GM10847 (cell line): ENCODE measurements at regions not wholly inside any gene's neighbourhood (a gene's known extent, or its start where the extent isn't known, plus 50 kb on each side); places are given as distances from the start of the nearest gene placed in this dataset.

Experiments
- POLR2A ChIP-seq: IDR thresholded peaks from 2 replicates; pipeline ENCODE4 v1.6.1; 2011; ENCODE audit not compliant: insufficient read length; ENCODE audit errors: extremely low read depth

- no peak for TF ChIP-seq POLR2A
These were observed 77.8 kb upstream of the HES1 start for GRCh38 chr3:194058189-194058571.

- TF ChIP-seq POLR2A = no peak
These were observed 77.2 kb upstream of the HES1 start for GRCh38 chr3:194058753-194059152.

DNA sequence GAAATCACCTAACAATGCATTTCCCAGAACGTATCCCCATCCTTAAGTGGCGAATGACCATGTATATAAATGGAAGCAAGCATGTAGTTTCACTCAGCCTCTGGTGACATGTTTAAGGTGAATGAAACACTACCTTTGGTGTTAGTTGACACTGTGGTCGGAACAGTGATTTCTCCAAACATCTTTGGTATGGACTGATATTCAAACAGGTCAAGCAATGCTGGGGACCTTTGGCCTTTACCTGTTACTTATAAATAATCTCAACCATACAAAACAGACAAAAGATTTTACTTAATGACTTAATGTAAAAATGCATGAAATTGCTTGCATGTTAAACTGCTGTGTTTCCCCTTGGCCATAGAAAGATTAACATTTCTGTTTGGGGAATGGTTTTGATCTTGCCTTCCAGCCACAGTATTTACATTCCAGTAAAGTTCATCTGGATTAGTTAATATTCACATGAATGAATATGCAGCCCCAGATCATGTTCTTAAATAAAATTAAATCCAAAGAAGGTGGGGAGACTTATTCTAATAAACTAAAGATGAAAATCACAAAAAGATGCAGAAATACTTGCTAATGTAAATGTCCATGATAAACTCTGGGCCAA, 74.4 kb upstream of the HES1 start:
- no peak for TF ChIP-seq POLR2A

GRCh38 chr3:194062830-194063229, 73.1 kb upstream of the HES1 start:
- no peak for TF ChIP-seq POLR2A

DNA sequence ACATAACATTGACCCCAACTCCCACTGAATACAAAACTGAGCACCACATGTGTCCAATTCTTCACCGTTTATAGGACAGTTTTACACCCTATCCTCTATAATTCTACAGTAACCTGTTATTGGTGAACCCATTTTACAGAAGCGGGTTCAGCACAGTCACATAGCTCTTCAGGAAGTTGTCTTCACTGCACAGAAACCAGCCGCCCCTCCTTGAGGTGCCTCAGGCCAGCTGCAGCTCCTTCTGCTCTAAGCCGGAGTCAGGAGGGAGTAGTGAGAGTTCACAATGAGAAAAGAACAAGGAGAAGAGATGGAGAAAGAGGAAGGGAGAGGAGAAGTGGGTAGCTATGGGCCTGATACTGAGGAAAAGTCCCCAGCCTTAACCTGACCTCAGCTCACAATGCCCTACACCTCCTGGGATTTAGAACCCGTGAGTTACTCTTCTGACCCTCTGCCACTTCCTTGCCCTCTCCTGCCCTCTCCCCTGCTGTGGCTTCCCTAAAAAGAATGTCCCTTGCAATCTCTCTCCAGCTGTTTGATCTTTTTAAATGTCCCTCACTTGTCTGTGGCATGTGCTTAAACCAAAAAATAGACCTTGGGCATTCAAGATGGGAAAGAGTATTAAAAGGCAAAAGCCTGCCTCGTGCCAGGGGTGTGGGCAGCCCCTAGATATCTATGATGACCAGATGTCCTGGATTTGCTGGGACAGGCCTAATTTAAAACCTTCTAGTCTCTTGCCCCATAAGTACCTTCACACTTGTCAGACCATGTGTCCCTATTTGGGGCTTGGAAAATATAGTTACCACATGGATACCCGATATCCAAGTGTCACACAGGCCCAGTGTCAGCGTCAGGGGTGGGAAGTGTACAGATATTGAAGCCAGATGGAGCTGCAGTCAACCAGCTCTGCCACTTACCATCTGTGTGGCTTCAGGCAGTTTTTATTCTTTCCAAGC, 71.3 kb upstream of the HES1 start:
- no peak for TF ChIP-seq POLR2A

GRCh38 chr3:194067949-194068362, 68.0 kb upstream of the HES1 start:
- TF ChIP-seq POLR2A = no peak

DNA sequence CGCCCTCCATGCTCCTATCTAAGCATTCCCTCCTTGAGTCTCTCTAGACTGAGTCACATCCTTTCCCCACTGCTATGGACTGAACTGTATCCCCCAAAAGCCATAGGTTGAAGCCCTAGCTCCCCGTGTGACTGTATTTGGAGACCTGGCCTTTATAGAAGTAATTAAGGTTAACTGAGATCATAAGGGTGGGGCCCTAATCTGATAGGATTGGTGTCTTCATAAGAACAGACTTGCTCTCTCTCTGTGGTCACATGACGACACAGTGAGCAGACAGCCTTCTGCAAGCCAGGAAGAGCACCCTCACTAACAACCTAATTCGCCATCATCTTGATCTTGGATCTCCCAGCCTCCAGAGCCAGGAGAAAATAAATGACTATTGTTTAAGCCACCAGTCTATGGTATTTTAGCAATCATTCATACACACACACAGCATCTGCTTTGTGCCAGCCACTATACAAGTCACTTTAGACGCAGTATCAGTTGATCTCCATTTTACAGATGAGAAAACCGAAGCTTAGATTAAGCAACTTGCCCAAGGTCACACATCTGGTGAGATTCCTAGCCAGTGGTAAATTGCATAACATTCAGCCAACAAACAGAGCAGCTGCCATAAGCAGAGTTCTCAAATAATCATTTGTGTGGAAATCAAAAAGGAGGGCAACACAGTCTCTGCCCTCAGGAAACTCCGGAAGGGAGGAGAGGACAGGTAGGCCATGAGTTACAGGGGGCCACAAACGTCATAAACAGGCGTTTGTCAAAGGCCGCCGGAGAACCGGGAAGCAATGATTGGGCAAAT, 66.3 kb upstream of the HES1 start:
- TF ChIP-seq POLR2A = no peak

- no peak for TF ChIP-seq POLR2A
These were observed 65.7 kb upstream of the HES1 start for GRCh38 chr3:194070220-194070633.

- peak; percentile 15 for TF ChIP-seq POLR2A
These were observed 65.1 kb upstream of the HES1 start for GRCh38 chr3:194070634-194071409.

- TF ChIP-seq POLR2A = no peak
These were observed 63.9 kb upstream of the HES1 start for GRCh38 chr3:194072097-194072428.

GRCh38 chr3:194072691-194073279, 63.2 kb upstream of the HES1 start:
- TF ChIP-seq POLR2A = no peak

DNA sequence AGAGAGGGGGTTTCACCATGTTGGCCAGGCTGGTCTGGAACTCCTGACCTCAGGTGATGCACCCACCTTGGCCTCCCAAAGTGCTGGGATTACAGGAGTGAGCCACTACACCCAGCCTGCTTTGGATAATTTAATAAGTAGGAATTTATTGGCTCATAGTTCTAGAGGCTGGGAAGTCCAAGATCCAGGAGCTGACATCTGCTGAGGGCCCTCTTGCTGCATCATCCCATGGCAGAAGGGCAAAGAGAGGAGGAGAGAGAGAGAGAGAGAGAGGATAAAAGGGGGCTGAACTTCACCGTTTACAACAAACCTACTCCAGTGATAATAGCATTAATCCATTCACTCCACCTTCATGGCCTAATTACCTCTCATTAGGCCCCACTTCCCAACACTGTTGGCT, 62.0 kb upstream of the HES1 start:
- TF ChIP-seq POLR2A = no peak

DNA sequence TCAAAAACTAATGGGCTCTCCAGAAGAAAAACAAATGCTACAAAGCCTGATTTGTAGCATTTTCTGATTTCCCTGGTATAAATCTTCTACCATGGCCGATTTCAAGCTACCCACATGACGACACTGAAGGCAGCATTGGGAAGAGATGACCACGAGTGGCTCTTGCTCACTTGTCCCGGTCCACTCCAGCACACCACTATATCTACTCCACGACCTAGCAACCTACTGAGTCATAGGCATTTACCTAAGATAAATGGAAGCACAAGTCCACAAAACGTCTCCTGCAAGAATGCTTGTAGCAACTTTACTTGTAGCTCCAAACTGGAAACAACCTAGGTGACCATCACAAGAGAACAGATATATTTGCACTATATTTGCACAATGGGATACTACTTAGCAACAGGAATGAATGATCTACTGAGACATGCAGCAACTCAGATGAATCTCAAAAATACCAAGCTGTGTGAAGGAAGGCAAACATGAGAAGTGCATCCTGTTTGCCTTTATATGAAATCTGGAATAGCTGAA, 60.8 kb upstream of the HES1 start:
- TF ChIP-seq POLR2A = no peak

GRCh38 chr3:194075802-194076460, 60.0 kb upstream of the HES1 start:
- TF ChIP-seq POLR2A = no peak
